ENCODE measurements at regions not wholly inside any gene's neighbourhood (a gene's known extent, or its start where the extent isn't known, plus 50 kb on each side); places are given as distances from the start of the nearest gene placed in this dataset.
"Not testable (repeated sequence)": the region's sequence is repeated elsewhere in the genome, so short reads cannot be mapped to it uniquely, and the experiment has no call there.

DNA sequence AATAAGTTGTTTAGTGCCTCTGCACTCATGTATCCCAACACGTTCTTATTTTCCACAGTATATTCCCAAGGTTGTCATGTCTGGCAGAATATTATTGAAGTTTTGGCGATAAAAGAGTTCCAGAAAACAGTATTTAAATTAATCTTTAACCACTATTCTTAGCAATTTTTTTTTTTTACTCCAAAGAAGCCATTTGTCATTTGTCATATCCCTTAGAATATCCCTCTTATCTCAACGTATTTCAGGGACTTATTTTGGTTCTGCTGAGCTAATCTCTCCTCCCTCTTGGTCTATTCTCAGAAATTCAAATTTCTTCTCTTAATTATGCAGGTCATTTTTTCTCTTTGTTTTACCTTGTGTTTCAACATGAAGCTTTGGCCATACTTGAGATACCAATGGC, 643.4 kb downstream of the ANKRD7 start:
- WGBS, 2 experiments (ENCODE audit: insufficient coverage in 1 of 2, insufficient read length in 1 of 2) = 77 to 89% methylated on average over 3 of the region's 3 CpGs
- Mint-ChIP-seq H3K4me3 (no peak overlapping the region), H3K27ac (no peak overlapping the region), H3K36me3 (ENCODE audit: low read depth) (no peaks in the 10 kb centered on the region), H3K9me3 (no peaks in the 10 kb centered on the region), H3K4me1 (peaks cover 53% of the 10 kb centered on the region), H3K27me3 (ENCODE audit: insufficient read depth) (no peaks in the 10 kb centered on the region)
- TF ChIP-seq, protein P1, sequence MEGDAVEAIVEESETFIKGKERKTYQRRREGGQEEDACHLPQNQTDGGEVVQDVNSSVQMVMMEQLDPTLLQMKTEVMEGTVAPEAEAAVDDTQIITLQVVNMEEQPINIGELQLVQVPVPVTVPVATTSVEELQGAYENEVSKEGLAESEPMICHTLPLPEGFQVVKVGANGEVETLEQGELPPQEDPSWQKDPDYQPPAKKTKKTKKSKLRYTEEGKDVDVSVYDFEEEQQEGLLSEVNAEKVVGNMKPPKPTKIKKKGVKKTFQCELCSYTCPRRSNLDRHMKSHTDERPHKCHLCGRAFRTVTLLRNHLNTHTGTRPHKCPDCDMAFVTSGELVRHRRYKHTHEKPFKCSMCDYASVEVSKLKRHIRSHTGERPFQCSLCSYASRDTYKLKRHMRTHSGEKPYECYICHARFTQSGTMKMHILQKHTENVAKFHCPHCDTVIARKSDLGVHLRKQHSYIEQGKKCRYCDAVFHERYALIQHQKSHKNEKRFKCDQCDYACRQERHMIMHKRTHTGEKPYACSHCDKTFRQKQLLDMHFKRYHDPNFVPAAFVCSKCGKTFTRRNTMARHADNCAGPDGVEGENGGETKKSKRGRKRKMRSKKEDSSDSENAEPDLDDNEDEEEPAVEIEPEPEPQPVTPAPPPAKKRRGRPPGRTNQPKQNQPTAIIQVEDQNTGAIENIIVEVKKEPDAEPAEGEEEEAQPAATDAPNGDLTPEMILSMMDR (conservative IDR thresholded peaks at IDR 0.05) = no peak
- Histone ChIP-seq H3K9ac (ENCODE audit: extremely low read depth, low read length, poor library complexity, severe bottlenecking) (no peak overlapping the region), H3K4me1 (ENCODE audit: control insufficient read depth, insufficient read depth, low read length) (peaks cover 11% of the 10 kb centered on the region), H3K36me3 (ENCODE audit: control insufficient read depth, insufficient read depth, low read length) (no peaks in the 10 kb centered on the region), H3K27ac (ENCODE audit: low read depth, low read length) (no peak overlapping the region), H3K4me3 (ENCODE audit: low read length) (no peak overlapping the region), H3K27me3 (ENCODE audit: control insufficient read depth, insufficient read depth, low read length, poor library complexity, severe bottlenecking) (no peaks in the 10 kb centered on the region), H3K9me3 (ENCODE audit: control insufficient read depth, low read length) (peaks cover 12% of the 10 kb centered on the region)
- DNase-seq = no peak

DNA sequence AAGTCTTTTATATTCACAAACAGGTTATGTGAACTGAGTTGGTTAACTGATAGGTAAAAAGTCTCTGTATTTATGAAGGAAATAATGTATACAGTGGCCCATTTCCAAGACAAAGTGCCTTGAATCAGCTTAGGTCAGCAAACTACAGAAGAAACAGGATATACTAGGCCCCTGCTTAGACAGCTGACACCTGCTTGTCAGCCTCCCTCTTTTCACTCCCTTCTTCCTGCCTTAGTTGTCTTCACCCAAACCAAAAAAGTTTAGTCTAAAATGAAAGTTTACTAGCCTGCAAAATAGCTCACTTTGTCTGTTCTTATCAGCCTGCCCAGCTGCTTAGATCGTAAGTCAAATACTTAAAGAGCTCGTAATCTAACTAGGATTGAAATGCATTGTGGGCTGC, 644.6 kb downstream of the ANKRD7 start:
- not testable (repeated sequence) for DNase-seq; H3K27me3 ChIP-seq (ENCODE audit: control insufficient read depth, insufficient read depth, low read length, poor library complexity, severe bottlenecking); H3K9me3 Mint-ChIP-seq; H3K4me3 ChIP-seq (ENCODE audit: low read length); H3K27ac ChIP-seq (ENCODE audit: low read depth, low read length); H3K27me3 Mint-ChIP-seq (ENCODE audit: insufficient read depth); H3K36me3 Mint-ChIP-seq (ENCODE audit: low read depth); H3K4me3 Mint-ChIP-seq; H3K9ac ChIP-seq (ENCODE audit: extremely low read depth, low read length, poor library complexity, severe bottlenecking); H3K36me3 ChIP-seq (ENCODE audit: control insufficient read depth, insufficient read depth, low read length)
- Histone ChIP-seq H3K9me3 (ENCODE audit: control insufficient read depth, low read length) (peaks cover 12% of the 10 kb centered on the region), H3K4me1 (ENCODE audit: control insufficient read depth, insufficient read depth, low read length) (peaks cover 11% of the 10 kb centered on the region)
- H3K4me1 Mint-ChIP-seq = peaks cover 65% of the 10 kb centered on the region
- 83 to 87% methylated on average over 1 to 2 of the region's 2 CpGs for WGBS, 2 experiments (ENCODE audit: insufficient coverage in 1 of 2, insufficient read length in 1 of 2)
- peak overlapping the region; percentile 11 for H3K27ac Mint-ChIP-seq

DNA sequence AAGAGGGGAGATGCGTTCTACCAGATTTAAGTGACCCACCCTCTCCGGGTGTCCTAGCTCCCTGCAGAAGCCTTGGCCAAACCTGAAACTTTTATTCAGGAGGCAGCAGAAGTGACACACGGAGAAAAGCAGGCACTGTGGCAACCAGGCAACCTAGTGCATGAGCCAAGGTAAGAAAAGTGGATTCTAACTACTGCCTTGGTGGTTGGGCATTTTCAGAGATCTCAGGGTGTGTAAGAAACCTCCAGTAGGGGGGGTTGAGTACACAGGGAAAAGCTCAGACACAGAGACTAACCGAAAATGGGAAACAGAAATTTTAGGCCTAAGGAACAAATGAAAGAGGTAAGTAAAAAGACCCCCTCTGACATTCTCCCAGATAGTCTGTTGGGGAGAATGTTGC, 645.7 kb downstream of the ANKRD7 start:
- no peaks in the 10 kb centered on the region for H3K36me3 ChIP-seq (ENCODE audit: control insufficient read depth, insufficient read depth, low read length)
- no peak overlapping the region for H3K4me3 ChIP-seq (ENCODE audit: low read length)
- H3K27ac Mint-ChIP-seq = no peak overlapping the region
- H3K9ac ChIP-seq (ENCODE audit: extremely low read depth, low read length, poor library complexity, severe bottlenecking) = no peak overlapping the region
- peak; percentile 59 for DNase-seq
- H3K27me3 ChIP-seq (ENCODE audit: control insufficient read depth, insufficient read depth, low read length, poor library complexity, severe bottlenecking) = no peaks in the 10 kb centered on the region
- H3K9me3 Mint-ChIP-seq = no peaks in the 10 kb centered on the region
- H3K4me3 Mint-ChIP-seq = no peak overlapping the region
- peaks cover 64% of the 10 kb centered on the region for H3K4me1 Mint-ChIP-seq
- H3K36me3 Mint-ChIP-seq (ENCODE audit: low read depth) = no peaks in the 10 kb centered on the region
- H3K27me3 Mint-ChIP-seq (ENCODE audit: insufficient read depth) = no peaks in the 10 kb centered on the region
- H3K9me3 ChIP-seq (ENCODE audit: control insufficient read depth, low read length) = peaks cover 12% of the 10 kb centered on the region
- 80 to 100% methylated on average over 3 to 4 of the region's 4 CpGs for WGBS, 2 experiments (ENCODE audit: insufficient coverage in 1 of 2, insufficient read length in 1 of 2)
- TF ChIP-seq, protein P1 (conservative IDR thresholded peaks at IDR 0.05) = peak; percentile 73
- H3K4me1 ChIP-seq (ENCODE audit: control insufficient read depth, insufficient read depth, low read length) = peaks cover 11% of the 10 kb centered on the region
- no peak overlapping the region for H3K27ac ChIP-seq (ENCODE audit: low read depth, low read length)

DNA sequence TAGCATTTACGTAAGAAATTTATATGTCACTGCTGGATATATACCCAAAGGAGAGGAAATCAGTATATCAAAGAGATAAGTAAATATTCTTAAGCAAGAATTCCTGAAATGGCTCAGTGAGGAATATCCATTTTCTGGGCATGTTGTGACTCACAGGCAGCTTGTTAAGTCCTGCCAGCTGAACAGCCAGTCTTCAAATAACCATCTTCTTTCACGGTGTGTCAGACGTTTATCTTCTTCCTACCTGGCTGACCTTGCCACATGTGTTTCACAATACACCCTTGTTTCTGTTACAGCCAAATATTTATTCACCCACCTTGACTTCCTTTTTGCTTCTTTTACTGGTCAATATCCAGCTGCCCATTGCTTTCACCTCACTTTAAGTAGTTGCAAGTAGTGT, 648.1 kb downstream of the ANKRD7 start:
- TF ChIP-seq, protein P1 (conservative IDR thresholded peaks at IDR 0.05) = no peak

More for the DNA sequence above, 648.1 kb downstream of the ANKRD7 start:
- Histone ChIP-seq H3K4me1 (ENCODE audit: control insufficient read depth, insufficient read depth, low read length) (peaks cover 11% of the 10 kb centered on the region), H3K4me3 (ENCODE audit: low read length) (no peak overlapping the region), H3K9me3 (ENCODE audit: control insufficient read depth, low read length) (peaks cover 5% of the 10 kb centered on the region), H3K9ac (ENCODE audit: extremely low read depth, low read length, poor library complexity, severe bottlenecking) (no peak overlapping the region), H3K36me3 (ENCODE audit: control insufficient read depth, insufficient read depth, low read length) (no peaks in the 10 kb centered on the region), H3K27ac (ENCODE audit: low read depth, low read length) (no peak overlapping the region), H3K27me3 (ENCODE audit: control insufficient read depth, insufficient read depth, low read length, poor library complexity, severe bottlenecking) (no peaks in the 10 kb centered on the region)
- H3K27ac Mint-ChIP-seq = peak overlapping the region; percentile 86
- no peaks in the 10 kb centered on the region for H3K36me3 Mint-ChIP-seq (ENCODE audit: low read depth)
- peaks cover 56% of the 10 kb centered on the region for H3K4me1 Mint-ChIP-seq
- H3K9me3 Mint-ChIP-seq = no peaks in the 10 kb centered on the region
- 49 to 66% methylated on average over 3 of the region's 3 CpGs for WGBS, 2 experiments (ENCODE audit: insufficient coverage in 1 of 2, insufficient read length in 1 of 2)
- no peaks in the 10 kb centered on the region for H3K27me3 Mint-ChIP-seq (ENCODE audit: insufficient read depth)
- DNase-seq = no peak
- peak overlapping the region; percentile 6 for H3K4me3 Mint-ChIP-seq

Measured in endodermal cell (in vitro differentiated cells).